Loucy (cell line): ENCODE measurements at regions not wholly inside any gene's neighbourhood (a gene's known extent, or its start where the extent isn't known, plus 50 kb on each side); places are given as distances from the start of the nearest gene placed in this dataset.
"Not testable (repeated sequence)": the region's sequence is repeated elsewhere in the genome, so short reads cannot be mapped to it uniquely, and the experiment has no call there.

ENCODE experiments used
- CTCF ChIP-seq: fragments of 200-600 bp; sonication (generic); conservative IDR thresholded peaks from 2 replicates; pipeline ENCODE4 v1.5.1; 2014; ENCODE audit warnings: mild to moderate bottlenecking, antibody characterized with exemption, low read length
- EZH2phosphoT487 ChIP-seq: fragments of 200-600 bp; IDR thresholded peaks from 2 replicates; pipeline ENCODE4 v1.6.1; 2018; ENCODE audit warnings: antibody characterized with exemption, mild to moderate bottlenecking, moderate library complexity, borderline replicate concordance

- TF ChIP-seq CTCF, EZH2phosphoT487: not testable (repeated sequence)
Observed at GRCh38 chr4:49120042-49120779, 134.1 kb downstream of the CWH43 start.
